ENCODE measurements at regions not wholly inside any gene's neighbourhood (a gene's known extent, or its start where the extent isn't known, plus 50 kb on each side); places are given as distances from the start of the nearest gene placed in this dataset.
A peak's percentile ranks its signal among the peaks of the same experiment; 100 is the strongest.

DNA sequence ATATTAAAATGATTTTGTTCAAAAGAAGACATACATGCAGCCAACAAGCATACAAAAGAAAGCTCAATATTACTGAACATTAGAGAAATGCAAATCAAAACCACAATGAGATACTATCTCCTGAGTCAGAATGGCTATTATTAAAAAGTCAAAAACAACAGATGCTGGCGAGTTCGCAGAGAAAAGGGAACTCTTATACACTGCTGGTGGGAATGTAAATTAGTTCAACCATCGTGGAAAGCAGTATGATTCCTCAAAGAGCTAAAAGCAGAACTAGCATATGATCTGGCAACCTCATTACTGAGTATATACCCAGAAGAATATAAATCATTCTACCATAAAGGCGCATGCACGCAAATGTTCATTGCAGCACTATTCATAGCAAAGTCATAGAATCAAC lies 126.0 kb upstream of the HMCN1 start:
- no peak overlapping the region for H3K4me3 ChIP-seq
- no peak overlapping the region for H3K27ac ChIP-seq
- no peak for TF ChIP-seq POLR2AphosphoS5 (IDR thresholded peaks at IDR 0.05)
- TF ChIP-seq, protein P1, sequence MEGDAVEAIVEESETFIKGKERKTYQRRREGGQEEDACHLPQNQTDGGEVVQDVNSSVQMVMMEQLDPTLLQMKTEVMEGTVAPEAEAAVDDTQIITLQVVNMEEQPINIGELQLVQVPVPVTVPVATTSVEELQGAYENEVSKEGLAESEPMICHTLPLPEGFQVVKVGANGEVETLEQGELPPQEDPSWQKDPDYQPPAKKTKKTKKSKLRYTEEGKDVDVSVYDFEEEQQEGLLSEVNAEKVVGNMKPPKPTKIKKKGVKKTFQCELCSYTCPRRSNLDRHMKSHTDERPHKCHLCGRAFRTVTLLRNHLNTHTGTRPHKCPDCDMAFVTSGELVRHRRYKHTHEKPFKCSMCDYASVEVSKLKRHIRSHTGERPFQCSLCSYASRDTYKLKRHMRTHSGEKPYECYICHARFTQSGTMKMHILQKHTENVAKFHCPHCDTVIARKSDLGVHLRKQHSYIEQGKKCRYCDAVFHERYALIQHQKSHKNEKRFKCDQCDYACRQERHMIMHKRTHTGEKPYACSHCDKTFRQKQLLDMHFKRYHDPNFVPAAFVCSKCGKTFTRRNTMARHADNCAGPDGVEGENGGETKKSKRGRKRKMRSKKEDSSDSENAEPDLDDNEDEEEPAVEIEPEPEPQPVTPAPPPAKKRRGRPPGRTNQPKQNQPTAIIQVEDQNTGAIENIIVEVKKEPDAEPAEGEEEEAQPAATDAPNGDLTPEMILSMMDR (IDR thresholded peaks at IDR 0.05 in 8 of 11, conservative IDR thresholded peaks at IDR 0.05 in 3 of 11) = no peak
- TF ChIP-seq POLR2A (IDR thresholded peaks at IDR 0.05) = no peak
- WGBS, 5 donors = 51 to 59% (median 57%) methylated on average over 5 of the region's 5 CpGs
- intact Hi-C loops (cut with DNase I; ENCODE audit: low total_unique reads) = no loop called here
- DNase-seq = no peak
- peaks cover 0 to 7% (median 2%) of the 10 kb centered on the region in 8 donors for H3K9me3 ChIP-seq
- peaks cover 0 to 25% (median 2%) of the 10 kb centered on the region in 6 donors for H3K4me1 ChIP-seq
- H3K36me3 ChIP-seq = no peaks in the 10 kb centered on the region
- no peaks in the 10 kb centered on the region for H3K27me3 ChIP-seq (replicated peaks in 1 of 7)

GRCh38 chr1:185603158-185603557 lies 131.0 kb upstream of the HMCN1 start:
- TF ChIP-seq POLR2AphosphoS5 (IDR thresholded peaks at IDR 0.05) = no peak
- TF ChIP-seq, protein P1 (IDR thresholded peaks at IDR 0.05 in 8 of 11, conservative IDR thresholded peaks at IDR 0.05 in 3 of 11) = no peak
- no peak for TF ChIP-seq POLR2A (IDR thresholded peaks at IDR 0.05)
- Histone ChIP-seq H3K4me3 (no peak overlapping the region), H3K9me3 (peaks cover 0 to under 1% (median 0%) of the 10 kb centered on the region in 8 donors), H3K36me3 (no peaks in the 10 kb centered on the region), H3K27me3 (replicated peaks in 1 of 7) (no peaks in the 10 kb centered on the region), H3K4me1 (peaks cover 0 to 53% (median 9%) of the 10 kb centered on the region in 6 donors), H3K27ac (no peak overlapping the region)
- WGBS, 5 donors = 61 to 91% (median 83%) methylated on average over 4 of the region's 4 CpGs
- intact Hi-C loops (cut with DNase I; ENCODE audit: low total_unique reads) = no loop called here
- no peak for DNase-seq

GRCh38 chr1:185601189-185601588 lies 133.0 kb upstream of the HMCN1 start:
- H3K4me3 ChIP-seq = no peak overlapping the region
- intact Hi-C loops (cut with DNase I; ENCODE audit: low total_unique reads) = no loop called here
- peak overlapping the region in 2 of 8 donors; percentile 5 to 10 for H3K27ac ChIP-seq
- H3K9me3 ChIP-seq = no peaks in the 10 kb centered on the region
- H3K27me3 ChIP-seq (replicated peaks in 1 of 7) = no peaks in the 10 kb centered on the region
- no peak for DNase-seq
- no peaks in the 10 kb centered on the region for H3K36me3 ChIP-seq
- 85 to 95% (median 89%) methylated on average over 1 of the region's 1 CpG for WGBS, 5 donors
- TF ChIP-seq, protein P1 (IDR thresholded peaks at IDR 0.05 in 8 of 11, conservative IDR thresholded peaks at IDR 0.05 in 3 of 11) = no peak
- TF ChIP-seq POLR2A (IDR thresholded peaks at IDR 0.05) (no peak), POLR2AphosphoS5 (IDR thresholded peaks at IDR 0.05) (no peak)
- peaks cover 0 to 49% (median 10%) of the 10 kb centered on the region in 6 donors for H3K4me1 ChIP-seq

DNA sequence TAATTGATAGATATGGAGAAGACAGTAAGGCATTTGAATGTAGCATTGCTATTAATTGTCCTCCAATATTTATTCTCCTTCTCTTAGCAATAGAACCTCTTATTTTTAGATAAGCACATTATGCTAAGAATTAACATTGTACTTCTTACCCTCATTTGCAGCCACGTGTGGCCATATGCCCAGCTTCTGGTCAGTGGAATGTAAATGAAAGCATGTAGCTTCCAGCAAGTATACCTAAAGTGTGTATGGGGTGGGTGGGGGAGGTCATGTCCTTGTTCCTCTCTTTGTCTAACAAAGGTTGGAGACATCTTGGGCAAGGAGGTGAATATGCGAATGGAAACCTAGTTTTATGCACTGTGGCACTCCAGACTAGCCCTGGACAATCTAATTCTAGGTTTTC lies 133.6 kb upstream of the HMCN1 start:
- H3K27me3 ChIP-seq (replicated peaks in 1 of 7) = no peaks in the 10 kb centered on the region
- H3K27ac ChIP-seq = no peak overlapping the region
- TF ChIP-seq POLR2A (IDR thresholded peaks at IDR 0.05) (no peak), POLR2AphosphoS5 (IDR thresholded peaks at IDR 0.05) (no peak)
- TF ChIP-seq, protein P1 (IDR thresholded peaks at IDR 0.05 in 8 of 11, conservative IDR thresholded peaks at IDR 0.05 in 3 of 11) = no peak
- H3K9me3 ChIP-seq = no peaks in the 10 kb centered on the region
- no peak overlapping the region for H3K4me3 ChIP-seq
- H3K36me3 ChIP-seq = no peaks in the 10 kb centered on the region
- intact Hi-C loops (cut with DNase I; ENCODE audit: low total_unique reads) = no loop called here
- DNase-seq = no peak
- 54 to 87% (median 66%) methylated on average over 2 of the region's 2 CpGs for WGBS, 5 donors
- H3K4me1 ChIP-seq = peaks cover 0 to 54% (median 10%) of the 10 kb centered on the region in 6 donors
